ENCODE measurements at regions not wholly inside any gene's neighbourhood (a gene's known extent, or its start where the extent isn't known, plus 50 kb on each side); places are given as distances from the start of the nearest gene placed in this dataset.

DNA sequence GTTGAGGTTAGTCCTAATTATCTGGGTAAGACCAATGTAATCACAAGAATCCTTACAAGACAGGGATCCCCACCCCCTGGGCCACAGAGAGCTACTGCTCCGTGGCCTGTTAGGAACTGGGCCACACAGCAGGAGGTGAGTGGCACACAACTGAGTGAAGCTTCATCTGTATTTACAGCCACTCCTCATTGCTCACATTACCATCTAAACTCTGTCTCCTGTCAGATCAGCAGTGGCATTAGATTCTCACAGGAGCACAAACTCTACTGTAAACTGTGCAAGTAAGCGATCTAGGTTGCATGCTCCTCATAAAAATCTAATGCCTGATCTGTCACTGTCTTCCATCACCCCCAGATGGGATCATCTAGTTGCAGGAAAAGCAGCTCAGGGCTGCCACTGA lies 58.5 kb upstream of the CRBN start:
- no peak overlapping the region for H3K4me3 ChIP-seq
- H3K27ac ChIP-seq, result no peak overlapping the region
- peaks cover 0 to 2% (median 0%) of the 10 kb centered on the region in 8 donors for H3K9me3 ChIP-seq
- no peaks in the 10 kb centered on the region for H3K27me3 ChIP-seq (replicated peaks in 1 of 7)
- TF ChIP-seq, protein P1, sequence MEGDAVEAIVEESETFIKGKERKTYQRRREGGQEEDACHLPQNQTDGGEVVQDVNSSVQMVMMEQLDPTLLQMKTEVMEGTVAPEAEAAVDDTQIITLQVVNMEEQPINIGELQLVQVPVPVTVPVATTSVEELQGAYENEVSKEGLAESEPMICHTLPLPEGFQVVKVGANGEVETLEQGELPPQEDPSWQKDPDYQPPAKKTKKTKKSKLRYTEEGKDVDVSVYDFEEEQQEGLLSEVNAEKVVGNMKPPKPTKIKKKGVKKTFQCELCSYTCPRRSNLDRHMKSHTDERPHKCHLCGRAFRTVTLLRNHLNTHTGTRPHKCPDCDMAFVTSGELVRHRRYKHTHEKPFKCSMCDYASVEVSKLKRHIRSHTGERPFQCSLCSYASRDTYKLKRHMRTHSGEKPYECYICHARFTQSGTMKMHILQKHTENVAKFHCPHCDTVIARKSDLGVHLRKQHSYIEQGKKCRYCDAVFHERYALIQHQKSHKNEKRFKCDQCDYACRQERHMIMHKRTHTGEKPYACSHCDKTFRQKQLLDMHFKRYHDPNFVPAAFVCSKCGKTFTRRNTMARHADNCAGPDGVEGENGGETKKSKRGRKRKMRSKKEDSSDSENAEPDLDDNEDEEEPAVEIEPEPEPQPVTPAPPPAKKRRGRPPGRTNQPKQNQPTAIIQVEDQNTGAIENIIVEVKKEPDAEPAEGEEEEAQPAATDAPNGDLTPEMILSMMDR (IDR thresholded peaks at IDR 0.05 in 8 of 11, conservative IDR thresholded peaks at IDR 0.05 in 3 of 11), result no peak
- no peak for TF ChIP-seq POLR2A (IDR thresholded peaks at IDR 0.05)
- TF ChIP-seq POLR2AphosphoS5 (IDR thresholded peaks at IDR 0.05), result no peak
- no peaks in the 10 kb centered on the region for H3K36me3 ChIP-seq
- intact Hi-C loops (cut with DNase I; ENCODE audit: low total_unique reads), result no loop called here
- DNase-seq, result no peak
- H3K4me1 ChIP-seq, result no peaks in the 10 kb centered on the region
- 60 to 91% (median 82%) methylated on average over 2 of the region's 2 CpGs for WGBS, 5 donors

DNA sequence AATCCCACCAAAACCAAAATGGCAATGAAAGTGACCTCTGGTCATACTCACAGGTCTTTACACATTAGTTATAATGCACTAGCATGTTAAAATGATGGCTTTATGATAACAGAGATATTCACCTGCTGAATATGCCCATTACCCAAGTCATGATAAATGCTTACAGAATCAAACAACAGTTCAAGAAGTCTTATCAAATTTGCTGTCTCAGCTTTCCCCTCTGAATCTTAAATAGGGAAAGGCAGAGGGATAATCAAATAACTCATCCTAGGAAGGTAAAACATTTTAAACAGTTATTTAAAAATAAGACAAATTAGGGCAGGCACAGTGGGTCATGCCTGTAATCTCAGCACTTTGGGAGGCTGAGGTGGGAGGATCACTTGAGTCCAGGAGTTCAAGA lies 52.8 kb upstream of the CRBN start:
- Histone ChIP-seq H3K27ac (no peak overlapping the region), H3K9me3 (peaks cover 0 to 14% (median 4%) of the 10 kb centered on the region in 8 donors), H3K27me3 (replicated peaks in 1 of 7) (no peaks in the 10 kb centered on the region), H3K4me3 (no peak overlapping the region), H3K36me3 (no peaks in the 10 kb centered on the region), H3K4me1 (no peaks in the 10 kb centered on the region)
- intact Hi-C loops (cut with DNase I; ENCODE audit: low total_unique reads), result no loop called here
- TF ChIP-seq, protein P1 (IDR thresholded peaks at IDR 0.05 in 8 of 11, conservative IDR thresholded peaks at IDR 0.05 in 3 of 11), result no peak
- TF ChIP-seq POLR2AphosphoS5 (IDR thresholded peaks at IDR 0.05) (no peak), POLR2A (IDR thresholded peaks at IDR 0.05) (no peak)
- DNase-seq, result no peak
